ENCODE measurements at regions not wholly inside any gene's neighbourhood (a gene's known extent, or its start where the extent isn't known, plus 50 kb on each side); places are given as distances from the start of the nearest gene placed in this dataset.

- no peak overlapping the region for H2AFZ ChIP-seq (ENCODE audit: low read length)
- TF ChIP-seq CTCF (IDR thresholded peaks at IDR 0.05; ENCODE audit: low read length) (no peak), EZH2 (optimal IDR thresholded peaks at IDR 0.05; ENCODE audit: low read depth, low read length) (no peak), EZH2phosphoT487 (IDR thresholded peaks at IDR 0.05; ENCODE audit: low read length) (no peak)
Observed at GRCh38 chrX:22534643-22535042, 261.9 kb downstream of the CBLL2 start.

DNA sequence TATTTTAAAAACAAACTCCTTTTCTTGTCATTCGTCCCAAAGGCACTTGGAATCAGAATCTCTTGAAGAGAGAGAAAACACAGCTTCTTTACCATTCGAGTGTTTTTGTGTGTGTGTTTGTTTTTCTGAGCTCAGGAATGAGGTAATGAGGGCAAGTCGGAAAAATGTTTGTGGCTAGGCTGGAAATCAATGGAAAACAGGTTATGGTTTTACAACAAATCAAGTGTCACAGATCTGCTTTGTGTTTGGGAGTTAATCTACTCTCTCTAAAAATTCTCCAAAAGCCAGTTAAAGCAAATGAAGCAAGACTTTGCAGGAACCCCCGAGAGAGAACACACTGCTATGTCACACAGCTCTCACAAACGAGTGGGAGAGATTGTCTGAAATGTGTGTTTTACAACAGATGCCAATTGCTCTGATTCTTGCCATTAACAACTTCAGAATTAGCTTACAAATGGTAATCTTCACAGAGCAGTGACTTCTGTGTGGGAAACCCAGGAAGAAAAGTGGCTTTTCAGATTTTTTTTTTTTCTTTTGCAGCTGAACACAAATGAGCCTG lies 264.1 kb downstream of the CBLL2 start:
- Histone ChIP-seq H4K20me1 (ENCODE audit: insufficient read depth, low read length) (no peaks in the 10 kb centered on the region), H3K9me2 (replicated peaks; ENCODE audit: insufficient read depth, low read length) (no peaks in the 10 kb centered on the region), H3K27ac (ENCODE audit: low read length) (no peak overlapping the region), H3K4me3 (ENCODE audit: low read length) (no peak overlapping the region), H3K79me2 (ENCODE audit: low read length) (no peaks in the 10 kb centered on the region), H3K27me3 (replicated peaks; ENCODE audit: insufficient read depth, low read length) (no peaks in the 10 kb centered on the region), H3K36me3 (replicated peaks; ENCODE audit: insufficient read depth, low read length) (no peaks in the 10 kb centered on the region), H3K9ac (ENCODE audit: low read length) (no peak overlapping the region), H3F3A (ENCODE audit: insufficient read depth, low read length) (no peaks in the 10 kb centered on the region), H3K4me1 (ENCODE audit: low read length) (no peaks in the 10 kb centered on the region), H2AFZ (ENCODE audit: low read length) (no peak overlapping the region), H3K9me3 (replicated peaks; ENCODE audit: insufficient read depth, low read length) (no peaks in the 10 kb centered on the region), H3K4me2 (ENCODE audit: low read depth, low read length) (no peak overlapping the region)
- no peak for DNase-seq
- no peak for TF ChIP-seq CTCF (IDR thresholded peaks at IDR 0.05; ENCODE audit: low read length)
- no peak for TF ChIP-seq EZH2 (optimal IDR thresholded peaks at IDR 0.05; ENCODE audit: low read depth, low read length)
- TF ChIP-seq EZH2phosphoT487 (IDR thresholded peaks at IDR 0.05; ENCODE audit: low read length), result no peak

More at GRCh38 chrX:22534643-22535042, 261.9 kb downstream of the CBLL2 start:
- Histone ChIP-seq H3K36me3 (replicated peaks; ENCODE audit: insufficient read depth, low read length) (no peaks in the 10 kb centered on the region), H3F3A (ENCODE audit: insufficient read depth, low read length) (no peaks in the 10 kb centered on the region), H3K4me3 (ENCODE audit: low read length) (no peak overlapping the region), H3K27me3 (replicated peaks; ENCODE audit: insufficient read depth, low read length) (no peaks in the 10 kb centered on the region), H3K4me1 (ENCODE audit: low read length) (no peaks in the 10 kb centered on the region), H4K20me1 (ENCODE audit: insufficient read depth, low read length) (no peaks in the 10 kb centered on the region), H3K4me2 (ENCODE audit: low read depth, low read length) (no peak overlapping the region), H3K27ac (ENCODE audit: low read length) (no peak overlapping the region), H3K9ac (ENCODE audit: low read length) (no peak overlapping the region), H3K9me2 (replicated peaks; ENCODE audit: insufficient read depth, low read length) (no peaks in the 10 kb centered on the region), H3K79me2 (ENCODE audit: low read length) (no peaks in the 10 kb centered on the region), H3K9me3 (replicated peaks; ENCODE audit: insufficient read depth, low read length) (no peaks in the 10 kb centered on the region)
- DNase-seq, result no peak

GRCh38 chrX:22538580-22538979 lies 265.9 kb downstream of the CBLL2 start:
- Histone ChIP-seq H3K27me3 (replicated peaks; ENCODE audit: insufficient read depth, low read length) (no peaks in the 10 kb centered on the region), H3K36me3 (replicated peaks; ENCODE audit: insufficient read depth, low read length) (no peaks in the 10 kb centered on the region), H2AFZ (ENCODE audit: low read length) (no peak overlapping the region), H4K20me1 (ENCODE audit: insufficient read depth, low read length) (no peaks in the 10 kb centered on the region), H3K9me2 (replicated peaks; ENCODE audit: insufficient read depth, low read length) (no peaks in the 10 kb centered on the region), H3K79me2 (ENCODE audit: low read length) (no peaks in the 10 kb centered on the region), H3F3A (ENCODE audit: insufficient read depth, low read length) (no peaks in the 10 kb centered on the region), H3K9ac (ENCODE audit: low read length) (no peak overlapping the region), H3K4me3 (ENCODE audit: low read length) (no peak overlapping the region), H3K4me1 (ENCODE audit: low read length) (no peaks in the 10 kb centered on the region), H3K9me3 (replicated peaks; ENCODE audit: insufficient read depth, low read length) (no peaks in the 10 kb centered on the region), H3K27ac (ENCODE audit: low read length) (no peak overlapping the region), H3K4me2 (ENCODE audit: low read depth, low read length) (no peak overlapping the region)
- TF ChIP-seq CTCF (IDR thresholded peaks at IDR 0.05; ENCODE audit: low read length), result no peak
- no peak for TF ChIP-seq EZH2 (optimal IDR thresholded peaks at IDR 0.05; ENCODE audit: low read depth, low read length)
- TF ChIP-seq EZH2phosphoT487 (IDR thresholded peaks at IDR 0.05; ENCODE audit: low read length), result no peak
- DNase-seq, result no peak

Data from MM.1S (cell line).